NCI-H1105 treated with DMSO at 0.1 percent for 48 hours (cell line): ENCODE measurements at regions not wholly inside any gene's neighbourhood (a gene's known extent, or its start where the extent isn't known, plus 50 kb on each side); places are given as distances from the start of the nearest gene placed in this dataset.
A peak's percentile ranks its signal among the peaks of the same experiment; 100 is the strongest.
"Not testable (repeated sequence)": the region's sequence is repeated elsewhere in the genome, so short reads cannot be mapped to it uniquely, and the experiment has no call there.

Experiments used
- DNase-seq: peaks from one replicate; lab custom pipeline; 2025; lab: John Stamatoyannopoulos, UW

- no peak for DNase-seq
These were observed 655.4 kb upstream of the SLIT2 start for GRCh38 chr4:19596342-19596741.

GRCh38 chr4:19592391-19592790 lies 659.3 kb upstream of the SLIT2 start:
- no peak for DNase-seq

- no peak for DNase-seq
These were observed 667.7 kb upstream of the SLIT2 start for GRCh38 chr4:19583827-19584569.

- DNase-seq, result no peak
These were observed 671.6 kb upstream of the SLIT2 start for GRCh38 chr4:19580095-19580494.

- no peak for DNase-seq
These were observed 672.1 kb upstream of the SLIT2 start for GRCh38 chr4:19579608-19580007.

GRCh38 chr4:19577097-19577496 lies 674.6 kb upstream of the SLIT2 start:
- no peak for DNase-seq

- no peak for DNase-seq
These were observed 675.8 kb upstream of the SLIT2 start for GRCh38 chr4:19575924-19576323.

- no peak for DNase-seq
These were observed 685.7 kb upstream of the SLIT2 start for GRCh38 chr4:19566041-19566440.

GRCh38 chr4:19562456-19562855 lies 689.2 kb upstream of the SLIT2 start:
- DNase-seq, result no peak

GRCh38 chr4:19557161-19557560 lies 694.5 kb upstream of the SLIT2 start:
- no peak for DNase-seq

- not testable (repeated sequence) for DNase-seq
These were observed 695.4 kb upstream of the SLIT2 start for GRCh38 chr4:19556276-19556675.

- DNase-seq, result no peak
These were observed 704.2 kb upstream of the SLIT2 start for GRCh38 chr4:19547463-19547862.

GRCh38 chr4:19544446-19545125 lies 707.1 kb upstream of the SLIT2 start:
- no peak for DNase-seq

GRCh38 chr4:19540859-19541540 lies 710.7 kb upstream of the SLIT2 start:
- no peak for DNase-seq

GRCh38 chr4:19539201-19539600 lies 712.5 kb upstream of the SLIT2 start:
- DNase-seq, result no peak

- peak; percentile 8 for DNase-seq
These were observed 717.5 kb upstream of the SLIT2 start for GRCh38 chr4:19534159-19534558.

- DNase-seq, result no peak
These were observed 719.5 kb upstream of the SLIT2 start for GRCh38 chr4:19531906-19532848.

- no peak for DNase-seq
These were observed 727.7 kb upstream of the SLIT2 start for GRCh38 chr4:19523964-19524363.

- no peak for DNase-seq
These were observed 728.7 kb upstream of the SLIT2 start for GRCh38 chr4:19522966-19523365.

GRCh38 chr4:19520939-19521520 lies 730.7 kb upstream of the SLIT2 start:
- DNase-seq, result no peak

- no peak for DNase-seq
These were observed 737.2 kb upstream of the SLIT2 start for GRCh38 chr4:19514276-19515070.
